Fibroblast of peridontal ligament (primary cell): ENCODE measurements at regions not wholly inside any gene's neighbourhood (a gene's known extent, or its start where the extent isn't known, plus 50 kb on each side); places are given as distances from the start of the nearest gene placed in this dataset.
"Not testable (repeated sequence)": the region's sequence is repeated elsewhere in the genome, so short reads cannot be mapped to it uniquely, and the experiment has no call there.

Experiments
- DNase-seq: peaks from one replicate; pipeline ENCODE4 v3.0.0-alpha.2; 2010; ENCODE audit errors: extremely low read depth

DNA sequence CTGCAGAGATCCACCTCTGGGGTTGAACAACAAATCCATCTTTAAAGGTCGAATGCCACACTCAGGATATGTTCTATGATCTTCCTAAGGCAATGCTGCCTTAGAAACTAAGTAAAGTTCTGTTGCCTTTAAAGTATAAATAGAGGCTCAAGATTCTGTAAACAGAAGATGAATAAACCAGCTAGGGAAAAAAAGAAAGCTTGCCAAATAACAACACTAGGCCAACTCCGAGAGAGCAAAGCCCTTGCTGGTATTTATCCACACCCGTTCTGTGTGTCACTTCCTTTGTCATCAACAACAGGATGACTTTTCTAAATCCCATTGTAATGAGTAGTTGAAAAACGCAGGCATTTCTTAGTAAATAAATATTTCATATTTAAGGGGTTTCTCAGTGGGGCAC, 330.0 kb upstream of the GLI3 start:
- DNase-seq: no peak

DNA sequence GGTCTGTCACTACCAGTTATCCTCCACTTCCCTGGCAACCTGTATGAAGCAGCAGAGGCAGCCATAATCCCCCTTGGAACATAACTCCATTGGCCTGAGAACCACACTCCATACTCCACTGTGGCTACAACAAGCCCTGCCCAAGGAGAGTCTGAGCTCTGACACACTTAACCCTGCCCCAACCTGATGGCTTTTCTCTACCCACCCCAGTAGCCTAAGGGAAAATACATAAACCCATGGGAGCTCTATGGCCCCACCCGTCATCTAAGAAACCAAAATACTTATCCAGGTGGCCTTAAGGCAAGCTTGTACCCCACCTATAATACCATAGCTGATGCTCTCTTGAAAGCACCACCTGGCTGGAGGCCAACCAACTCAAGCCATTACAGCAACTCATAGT, 324.8 kb upstream of the GLI3 start:
- DNase-seq: no peak

DNA sequence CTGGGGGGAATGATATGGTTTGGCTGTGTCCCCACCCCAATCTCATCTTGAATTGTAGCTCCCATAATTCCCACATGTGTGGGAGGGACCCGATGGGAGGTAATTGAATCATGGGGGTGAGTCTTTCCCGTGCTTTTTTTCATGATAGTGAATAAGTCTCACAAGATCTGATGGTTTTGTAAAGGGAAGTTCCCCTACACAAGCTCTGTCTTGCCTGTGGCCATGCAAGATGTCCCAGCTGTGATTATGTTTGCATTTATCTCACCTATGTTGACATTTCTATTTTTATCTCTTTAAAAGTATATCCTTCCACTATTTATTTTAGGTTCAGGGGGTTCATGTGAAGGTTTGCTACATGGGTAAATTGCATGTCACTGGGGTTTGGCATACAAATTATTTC, 323.9 kb upstream of the GLI3 start:
- no peak for DNase-seq

DNA sequence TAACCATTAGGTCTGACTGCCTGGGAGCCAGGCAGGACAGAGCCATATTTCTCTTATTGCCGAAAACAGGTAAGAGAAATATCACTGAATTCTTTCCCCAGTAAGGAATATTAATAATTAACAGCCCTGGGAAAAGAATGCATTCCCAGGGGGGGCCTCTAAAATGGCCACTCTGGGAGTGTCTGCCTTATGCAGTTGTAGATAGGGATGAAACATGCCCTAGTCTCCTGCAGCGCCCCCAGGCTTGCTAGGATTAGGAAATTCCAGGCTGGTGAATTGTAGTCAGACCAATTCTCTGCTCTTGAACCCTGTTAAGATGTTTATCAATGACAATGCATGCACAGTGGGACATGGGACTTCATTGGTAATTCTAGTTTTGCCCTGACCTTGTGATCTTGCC, 317.9 kb upstream of the GLI3 start:
- DNase-seq: not testable (repeated sequence)

DNA sequence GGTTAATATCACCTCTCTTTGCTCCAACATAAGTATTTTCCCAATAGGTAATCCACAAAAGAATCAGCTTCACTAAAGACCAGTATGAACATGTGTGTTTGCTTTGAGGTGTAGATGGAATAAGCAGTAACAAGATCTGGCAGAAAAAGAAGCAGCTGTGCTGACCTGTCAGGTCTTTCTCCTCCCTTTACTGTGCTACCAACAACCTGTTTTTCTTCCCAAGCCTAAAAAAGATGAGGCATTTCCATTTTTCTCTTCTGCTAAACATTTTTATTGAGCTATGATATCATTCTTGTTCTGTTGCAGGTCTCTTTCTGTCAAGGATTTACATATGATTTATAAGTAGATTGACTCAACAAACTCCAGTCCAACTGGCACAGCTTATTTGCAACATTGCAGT, 315.2 kb upstream of the GLI3 start:
- DNase-seq: no peak

- no peak for DNase-seq
Measured at GRCh38 chr7:42550706-42551470, 313.9 kb upstream of the GLI3 start.

GRCh38 chr7:42549866-42550485, 313.0 kb upstream of the GLI3 start:
- DNase-seq: no peak

DNA sequence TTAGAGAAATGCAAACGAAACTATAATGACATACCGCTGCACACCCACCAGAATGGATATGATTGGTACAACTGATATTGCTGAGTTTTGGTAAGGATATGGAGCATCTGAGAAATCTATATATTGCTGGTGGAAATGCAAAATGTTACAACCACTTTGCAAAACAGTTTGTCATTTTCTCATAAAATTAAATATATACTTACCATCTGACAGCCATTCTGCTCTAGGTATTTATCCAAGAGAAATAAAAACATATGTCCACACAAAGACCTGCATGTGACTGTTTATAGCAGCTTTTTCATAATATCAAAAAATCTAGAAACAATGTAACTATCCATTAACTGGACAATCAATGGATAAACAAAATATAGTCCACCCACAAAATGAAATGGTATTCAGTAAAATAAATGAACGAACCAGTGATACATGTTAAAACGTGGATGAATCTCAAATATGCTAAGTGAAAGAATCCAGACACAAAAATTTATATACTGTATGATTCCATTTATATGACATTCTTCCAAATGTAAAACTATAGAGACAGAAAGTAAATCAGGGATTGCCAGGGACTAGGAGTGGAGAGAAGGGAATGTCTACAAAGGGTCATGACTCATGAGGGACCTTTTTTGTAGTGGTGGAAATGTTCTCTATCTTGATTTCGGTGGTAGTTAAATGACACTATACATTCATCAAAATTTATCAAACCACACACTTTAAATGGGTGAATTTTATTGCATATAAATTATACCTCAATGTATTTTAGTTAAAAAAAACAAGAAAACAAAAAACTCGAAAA, 312.0 kb upstream of the GLI3 start:
- DNase-seq: no peak

GRCh38 chr7:42545049-42545724, 308.2 kb upstream of the GLI3 start:
- no peak for DNase-seq

DNA sequence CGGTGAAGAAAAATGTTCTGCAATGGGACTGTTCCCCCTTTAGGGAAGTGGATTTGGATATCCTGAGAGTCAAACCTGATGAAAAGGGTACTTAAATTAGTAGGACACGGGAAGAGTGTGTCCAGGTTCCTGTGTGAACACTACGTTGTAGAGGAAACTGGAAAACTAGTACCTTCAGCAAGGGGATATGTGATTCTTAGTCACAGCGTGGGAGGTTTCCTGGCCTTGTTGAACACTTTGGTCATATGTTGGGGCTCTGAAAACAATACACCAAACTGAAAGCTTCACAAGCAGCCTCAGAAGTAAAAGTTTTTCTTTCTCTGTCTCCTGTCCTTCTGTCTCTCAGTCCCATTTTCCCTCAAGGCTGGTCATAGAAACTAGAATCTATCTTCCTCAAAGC, 306.9 kb upstream of the GLI3 start:
- no peak for DNase-seq

GRCh38 chr7:42542446-42542845, 305.4 kb upstream of the GLI3 start:
- not testable (repeated sequence) for DNase-seq

DNA sequence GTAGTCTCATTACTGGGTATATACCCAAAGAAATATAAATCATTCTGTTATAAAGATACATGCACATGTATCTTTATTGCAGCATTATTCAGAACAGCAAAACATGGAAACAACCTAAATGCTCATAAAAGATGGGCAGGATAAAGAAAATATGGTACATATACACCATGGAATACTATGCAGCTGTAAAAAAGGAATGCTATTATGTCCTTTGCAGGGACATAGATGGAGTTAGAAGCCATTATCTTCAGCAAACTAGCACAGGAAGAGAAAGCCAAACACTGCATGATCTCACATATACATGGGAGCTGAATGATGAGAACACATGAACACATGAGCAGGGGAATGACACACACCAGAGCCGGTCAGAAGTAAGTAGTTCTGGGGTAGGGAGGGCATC, 297.4 kb upstream of the GLI3 start:
- DNase-seq: no peak

GRCh38 chr7:42527004-42527403, 290.0 kb upstream of the GLI3 start:
- no peak for DNase-seq

DNA sequence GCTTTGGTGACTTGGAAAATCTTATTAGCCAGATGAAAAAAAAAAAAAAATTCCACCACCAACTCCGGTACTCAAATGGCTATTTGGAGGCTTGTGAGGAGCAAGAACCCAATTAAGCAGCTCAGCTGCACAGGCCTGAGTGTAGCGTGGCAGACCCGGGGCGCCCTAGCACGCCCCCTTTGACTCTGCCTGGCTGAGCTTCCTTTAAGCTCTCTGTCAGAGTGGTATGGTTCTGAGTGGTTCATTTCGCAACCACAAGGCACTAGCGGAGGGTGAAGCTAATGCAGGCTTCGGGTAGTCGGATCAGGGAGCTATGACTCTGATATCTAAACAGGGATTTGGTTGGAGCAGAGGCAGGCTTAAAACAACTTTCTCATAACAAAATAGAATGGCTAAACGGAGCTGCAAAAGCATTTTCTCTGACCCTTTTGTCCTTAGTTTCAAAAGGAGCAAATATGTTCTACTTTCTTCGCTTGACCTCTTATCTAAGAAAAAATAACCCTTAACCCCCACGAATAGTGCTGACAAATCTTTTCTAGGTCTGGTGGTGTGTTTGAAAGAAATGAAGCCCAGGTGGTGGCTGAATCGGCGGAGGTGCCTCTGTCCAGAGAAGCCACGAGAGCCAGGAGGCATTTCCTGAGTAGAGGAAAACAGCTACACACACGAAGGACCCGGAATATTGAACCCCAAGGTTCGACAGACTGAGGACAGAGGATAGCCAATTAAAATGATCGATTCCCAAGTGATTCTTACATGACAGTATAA, 285.4 kb upstream of the GLI3 start:
- DNase-seq: peak; percentile 25

GRCh38 chr7:42511027-42511426, 274.0 kb upstream of the GLI3 start:
- no peak for DNase-seq

DNA sequence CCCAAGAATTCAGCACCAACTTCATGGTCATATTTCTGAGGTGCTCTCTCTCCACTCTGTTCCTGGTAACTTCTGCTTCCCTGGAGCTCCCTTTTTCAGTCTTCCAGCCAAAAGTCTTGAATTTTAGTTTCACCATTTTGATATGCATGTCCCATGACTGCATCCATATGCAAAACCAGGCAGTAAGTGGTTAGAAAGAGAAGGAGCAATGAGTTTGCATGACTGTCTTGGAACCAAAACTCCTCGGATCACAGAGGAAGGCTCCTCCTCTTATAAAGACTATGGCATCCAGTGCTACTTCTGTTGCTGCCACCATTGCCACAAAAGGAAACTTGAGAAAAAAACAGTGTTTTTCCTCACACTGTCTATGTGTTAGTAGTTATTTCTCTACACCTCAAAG, 269.1 kb upstream of the GLI3 start:
- no peak for DNase-seq

GRCh38 chr7:42502022-42502421, 265.0 kb upstream of the GLI3 start:
- no peak for DNase-seq

DNA sequence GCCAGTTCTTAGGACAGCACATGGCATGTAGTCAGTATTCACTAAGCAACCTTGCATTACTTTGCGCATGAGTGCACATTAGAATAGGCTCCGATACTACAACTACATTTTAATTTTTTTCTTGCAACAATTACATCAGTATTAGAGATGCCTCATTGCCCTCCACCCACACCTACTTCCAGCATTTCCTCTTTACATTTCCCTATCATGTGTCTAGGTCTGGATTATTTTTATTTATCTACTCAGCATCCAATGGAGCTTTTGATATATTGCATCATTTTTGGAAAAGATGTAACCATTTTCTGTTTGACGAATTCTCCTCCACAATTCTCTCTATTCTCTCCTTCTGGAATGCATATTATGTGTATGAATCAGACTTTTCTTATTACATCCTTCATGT, 258.2 kb upstream of the GLI3 start:
- no peak for DNase-seq

- DNase-seq: peak; percentile 16
Measured at GRCh38 chr7:42494736-42495135, 257.7 kb upstream of the GLI3 start.

- DNase-seq: peak; percentile 20
Measured at GRCh38 chr7:42494199-42494710, 257.2 kb upstream of the GLI3 start.
